ENCODE measurements at regions not wholly inside any gene's neighbourhood (a gene's known extent, or its start where the extent isn't known, plus 50 kb on each side); places are given as distances from the start of the nearest gene placed in this dataset.

- intact Hi-C loops (cut with DNase I) = no loop called here
- Histone ChIP-seq H3K27me3 (no peaks in the 10 kb centered on the region), H3K27ac (no peak overlapping the region), H3K4me3 (no peak overlapping the region), H3K9me3 (replicated peaks in 1 of 3) (no peaks in the 10 kb centered on the region), H3K4me1 (replicated peaks in 1 of 2) (peaks cover 14 to 42% of the 10 kb centered on the region in 2 donors), H3K36me3 (replicated peaks in 1 of 2) (no peaks in the 10 kb centered on the region)
- 76 to 89% (median 82%) methylated on average over 2 of the region's 2 CpGs for WGBS, 4 donors
- no peak for TF ChIP-seq POLR2A (IDR thresholded peaks at IDR 0.05)
- TF ChIP-seq, protein P1, sequence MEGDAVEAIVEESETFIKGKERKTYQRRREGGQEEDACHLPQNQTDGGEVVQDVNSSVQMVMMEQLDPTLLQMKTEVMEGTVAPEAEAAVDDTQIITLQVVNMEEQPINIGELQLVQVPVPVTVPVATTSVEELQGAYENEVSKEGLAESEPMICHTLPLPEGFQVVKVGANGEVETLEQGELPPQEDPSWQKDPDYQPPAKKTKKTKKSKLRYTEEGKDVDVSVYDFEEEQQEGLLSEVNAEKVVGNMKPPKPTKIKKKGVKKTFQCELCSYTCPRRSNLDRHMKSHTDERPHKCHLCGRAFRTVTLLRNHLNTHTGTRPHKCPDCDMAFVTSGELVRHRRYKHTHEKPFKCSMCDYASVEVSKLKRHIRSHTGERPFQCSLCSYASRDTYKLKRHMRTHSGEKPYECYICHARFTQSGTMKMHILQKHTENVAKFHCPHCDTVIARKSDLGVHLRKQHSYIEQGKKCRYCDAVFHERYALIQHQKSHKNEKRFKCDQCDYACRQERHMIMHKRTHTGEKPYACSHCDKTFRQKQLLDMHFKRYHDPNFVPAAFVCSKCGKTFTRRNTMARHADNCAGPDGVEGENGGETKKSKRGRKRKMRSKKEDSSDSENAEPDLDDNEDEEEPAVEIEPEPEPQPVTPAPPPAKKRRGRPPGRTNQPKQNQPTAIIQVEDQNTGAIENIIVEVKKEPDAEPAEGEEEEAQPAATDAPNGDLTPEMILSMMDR (IDR thresholded peaks at IDR 0.05) = no peak
- no peak for DNase-seq
These were observed 67.6 kb upstream of the SELENOP start for GRCh38 chr5:42879291-42879690.

DNA sequence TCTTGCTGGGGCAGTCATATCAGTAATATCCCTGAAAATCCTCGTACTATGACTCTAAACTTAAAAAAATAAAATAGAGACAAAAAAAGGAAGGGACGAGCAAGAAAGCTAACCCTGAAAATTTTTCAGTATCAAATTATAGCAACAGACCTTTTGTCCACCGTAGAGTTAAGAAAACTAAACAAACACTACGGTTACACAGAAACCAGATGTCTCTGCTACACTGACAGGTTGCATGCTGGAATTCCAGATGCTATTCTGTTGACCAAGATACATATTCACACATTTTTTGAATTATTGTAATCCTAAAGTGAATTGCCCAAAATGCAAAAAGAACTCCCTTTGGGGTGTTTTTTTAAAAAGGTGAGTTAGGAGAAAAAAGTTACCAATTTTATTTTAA, 66.9 kb upstream of the SELENOP start:
- no peak overlapping the region for H3K4me3 ChIP-seq
- no peak for DNase-seq
- H3K4me1 ChIP-seq (replicated peaks in 1 of 2) = peaks cover 14 to 42% of the 10 kb centered on the region in 2 donors
- TF ChIP-seq, protein P1 (IDR thresholded peaks at IDR 0.05) = no peak
- TF ChIP-seq POLR2A (IDR thresholded peaks at IDR 0.05) = no peak
- no peak overlapping the region for H3K27ac ChIP-seq
- H3K36me3 ChIP-seq (replicated peaks in 1 of 2) = no peaks in the 10 kb centered on the region
- intact Hi-C loops (cut with DNase I) = no loop called here
- no peaks in the 10 kb centered on the region for H3K27me3 ChIP-seq
- WGBS, 4 donors = 42 to 46% (median 43%) methylated on average over 4 of the region's 4 CpGs
- no peaks in the 10 kb centered on the region for H3K9me3 ChIP-seq (replicated peaks in 1 of 3)

DNA sequence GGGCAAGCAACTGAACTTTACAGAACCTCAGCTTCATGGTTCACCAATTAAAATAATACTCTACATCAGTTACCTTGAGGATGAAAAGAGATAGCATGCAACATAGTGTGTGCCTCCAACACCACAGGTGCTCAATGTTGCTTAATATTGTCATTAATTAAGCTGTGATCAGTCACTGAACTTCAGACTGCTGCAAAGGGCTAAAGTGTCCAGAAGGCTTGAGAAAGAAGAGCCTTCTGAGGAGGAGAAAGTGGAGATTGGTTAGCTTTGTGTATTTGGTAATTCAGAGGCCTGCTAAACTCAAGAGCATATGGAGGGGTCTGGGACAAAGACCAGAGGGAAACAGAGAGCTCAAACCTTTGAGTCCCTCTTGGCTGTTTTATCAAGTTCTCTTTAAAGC, 66.3 kb upstream of the SELENOP start:
- Histone ChIP-seq H3K9me3 (replicated peaks in 1 of 3) (no peaks in the 10 kb centered on the region), H3K27me3 (no peaks in the 10 kb centered on the region), H3K27ac (no peak overlapping the region), H3K4me3 (no peak overlapping the region), H3K36me3 (replicated peaks in 1 of 2) (no peaks in the 10 kb centered on the region), H3K4me1 (replicated peaks in 1 of 2) (peaks cover 14 to 42% of the 10 kb centered on the region in 2 donors)
- TF ChIP-seq, protein P1 (IDR thresholded peaks at IDR 0.05) = no peak
- no peak for TF ChIP-seq POLR2A (IDR thresholded peaks at IDR 0.05)
- intact Hi-C loops (cut with DNase I) = no loop called here
- no peak for DNase-seq

- H3K27me3 ChIP-seq = no peaks in the 10 kb centered on the region
- H3K4me3 ChIP-seq = no peak overlapping the region
- no peaks in the 10 kb centered on the region for H3K36me3 ChIP-seq (replicated peaks in 1 of 2)
- intact Hi-C loops (cut with DNase I) = no loop called here
- WGBS, 4 donors = 65 to 74% (median 72%) methylated on average over 2 of the region's 2 CpGs
- DNase-seq = no peak
- no peaks in the 10 kb centered on the region for H3K9me3 ChIP-seq (replicated peaks in 1 of 3)
- TF ChIP-seq, protein P1 (IDR thresholded peaks at IDR 0.05) = no peak
- no peak for TF ChIP-seq POLR2A (IDR thresholded peaks at IDR 0.05)
- H3K4me1 ChIP-seq (replicated peaks in 1 of 2) = peaks cover 14 to 42% of the 10 kb centered on the region in 2 donors
- no peak overlapping the region for H3K27ac ChIP-seq
These were observed 65.7 kb upstream of the SELENOP start for GRCh38 chr5:42877431-42877830.

Data from adrenal gland (tissue), 9 donors.